OCI-M2 (cell line): ENCODE measurements at regions not wholly inside any gene's neighbourhood (a gene's known extent, or its start where the extent isn't known, plus 50 kb on each side); places are given as distances from the start of the nearest gene placed in this dataset.
"Not testable (repeated sequence)": the region's sequence is repeated elsewhere in the genome, so short reads cannot be mapped to it uniquely, and the experiment has no call there.

Source experiments
- DNase-seq: peaks from one replicate; lab custom pipeline; 2025; ENCODE audit not compliant: unreplicated experiment; lab: John Stamatoyannopoulos, UW

DNA sequence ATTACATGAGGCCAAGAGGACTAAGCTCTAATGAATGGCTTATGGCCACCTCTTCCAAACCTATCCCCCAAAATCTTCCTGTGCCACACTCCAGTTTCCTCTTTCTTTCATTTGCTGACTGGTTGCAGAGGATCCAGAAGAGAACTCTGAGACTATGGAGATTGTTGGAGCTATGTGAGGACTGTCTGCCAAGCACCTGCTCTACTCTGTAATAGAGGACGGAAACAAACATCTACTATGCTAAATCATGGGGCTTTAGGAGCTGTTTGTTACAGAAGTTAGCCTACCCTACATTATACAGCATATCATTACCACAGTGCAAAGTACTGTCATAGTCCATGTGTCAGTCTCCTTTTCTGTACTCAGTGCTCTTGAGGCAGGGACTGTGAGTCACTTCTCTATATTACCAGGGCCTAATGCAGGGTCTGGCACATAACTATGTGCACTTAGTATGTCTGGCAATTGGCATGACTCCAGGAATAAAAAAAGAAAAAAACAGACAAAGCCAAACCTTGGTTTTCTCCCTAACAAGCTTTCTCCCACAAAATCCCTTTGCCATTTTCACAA, 95.1 kb downstream of the RPAP3 start:
- no peak for DNase-seq

- no peak for DNase-seq
Measured at GRCh38 chr12:47609806-47610205, 96.0 kb downstream of the RPAP3 start.

- not testable (repeated sequence) for DNase-seq
Measured at GRCh38 chr12:47608671-47609070, 97.2 kb downstream of the RPAP3 start.

DNA sequence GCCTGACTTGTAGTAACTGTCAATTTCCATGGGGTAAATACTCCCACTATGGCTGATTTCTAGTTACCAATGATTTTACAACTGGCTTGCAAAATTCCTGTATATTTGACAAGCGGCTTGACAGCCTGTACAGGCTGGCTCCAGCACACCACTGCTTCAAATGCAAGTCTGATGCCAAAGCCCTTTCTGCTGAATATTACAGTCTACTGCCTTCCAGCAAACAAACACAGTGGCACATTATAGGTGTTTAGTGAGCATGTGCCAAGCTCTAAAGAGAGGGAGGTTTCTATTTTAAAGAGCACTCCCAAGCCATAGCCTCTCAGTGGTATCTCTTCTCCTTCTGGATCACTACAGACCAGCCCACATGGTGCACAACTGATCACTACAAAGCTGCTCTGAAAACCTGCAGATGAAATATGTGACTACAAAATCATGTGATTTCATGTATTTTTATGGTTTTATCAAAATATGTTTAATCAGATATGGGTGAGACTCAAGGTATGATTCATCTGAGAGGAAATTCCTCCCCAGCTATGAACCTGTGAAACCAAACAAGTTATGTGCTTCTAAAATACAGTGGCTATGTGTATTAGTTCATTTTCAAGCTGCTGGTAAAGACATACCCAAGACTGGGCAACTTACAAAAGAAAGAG, 101.5 kb downstream of the RPAP3 start:
- no peak for DNase-seq

GRCh38 chr12:47602949-47603558, 102.8 kb downstream of the RPAP3 start:
- no peak for DNase-seq

DNA sequence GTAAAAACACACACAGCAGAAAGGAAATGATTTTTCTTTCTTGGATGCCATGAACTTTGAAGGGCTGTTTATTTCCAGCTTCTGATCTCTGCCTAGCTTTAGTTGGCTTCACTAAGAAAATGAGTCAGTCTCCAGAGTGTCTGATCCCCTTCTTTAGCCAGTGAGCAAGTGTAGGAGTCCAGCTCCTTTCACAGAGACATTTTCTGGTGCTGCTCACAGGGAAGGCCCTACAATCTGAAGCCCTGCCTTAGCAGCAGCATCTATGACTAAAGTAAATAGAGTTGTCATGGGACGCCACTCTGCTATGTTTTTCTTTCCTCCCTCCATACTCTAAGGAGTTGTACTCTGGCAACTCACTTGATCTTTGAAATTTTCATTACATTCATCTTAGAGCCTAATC, 103.5 kb downstream of the RPAP3 start:
- no peak for DNase-seq

DNA sequence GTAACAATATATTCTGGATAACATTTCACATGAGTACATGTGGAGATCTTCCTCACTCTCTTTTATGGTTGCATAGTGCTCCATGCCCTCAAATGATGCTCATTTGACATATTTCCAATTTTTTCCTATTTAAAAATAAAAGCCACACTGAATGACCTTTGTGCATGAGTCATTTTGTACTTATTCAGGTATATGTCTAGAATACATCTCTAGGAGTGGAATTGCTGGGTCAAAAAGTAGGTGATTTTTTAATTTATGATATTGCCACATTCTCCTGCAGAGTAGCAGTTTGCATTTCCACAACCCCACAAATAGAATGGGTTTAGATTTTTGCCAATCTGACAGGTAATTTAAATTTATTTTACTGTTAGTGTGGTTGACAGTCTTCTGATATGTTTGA, 104.8 kb downstream of the RPAP3 start:
- DNase-seq, result no peak

GRCh38 chr12:47591795-47592194, 114.0 kb downstream of the RPAP3 start:
- no peak for DNase-seq

DNA sequence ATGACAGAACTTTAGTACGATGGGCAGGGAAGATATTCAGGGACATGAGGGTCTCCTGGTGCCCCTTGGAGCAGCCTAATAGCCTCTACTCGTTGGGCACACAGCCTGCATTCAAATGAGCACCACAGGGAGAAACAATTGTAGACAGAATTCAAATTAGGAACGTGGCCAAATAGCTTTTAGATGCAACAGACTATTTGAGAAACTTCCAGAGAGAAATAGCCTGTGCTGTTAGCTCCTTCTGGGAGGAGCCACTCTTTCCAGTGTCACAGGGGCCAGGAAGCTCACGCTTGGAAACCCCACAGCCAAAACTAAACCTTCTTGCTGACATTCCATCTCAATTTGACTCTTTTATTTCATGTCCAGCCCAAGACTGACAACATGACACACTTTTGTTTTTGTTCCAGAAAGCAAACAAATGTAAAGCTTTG, 114.5 kb downstream of the RPAP3 start:
- no peak for DNase-seq

GRCh38 chr12:47590771-47591360, 115.0 kb downstream of the RPAP3 start:
- no peak for DNase-seq

GRCh38 chr12:47586952-47587669, 118.7 kb downstream of the RPAP3 start:
- DNase-seq, result no peak

- no peak for DNase-seq
Measured at GRCh38 chr12:47585507-47585906, 120.3 kb downstream of the RPAP3 start.

DNA sequence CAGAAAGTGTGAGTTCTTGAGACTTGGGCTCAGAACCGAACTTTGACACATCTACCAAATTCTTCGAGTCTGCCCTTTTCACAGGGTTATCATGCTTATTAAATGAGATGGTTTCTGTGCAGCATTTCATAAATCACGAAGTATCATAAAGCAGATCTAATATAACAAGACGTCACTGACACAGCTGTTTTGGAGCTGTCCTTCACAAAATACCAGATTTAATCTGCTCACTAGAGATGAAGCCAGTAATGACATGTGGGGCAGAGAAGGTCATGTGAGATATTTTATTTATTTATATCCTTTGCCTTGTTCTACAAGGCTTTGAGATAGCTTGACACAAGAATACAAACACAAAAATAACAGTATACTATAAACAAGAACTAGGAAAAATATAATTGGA, 127.0 kb downstream of the RPAP3 start:
- DNase-seq, result no peak

GRCh38 chr12:47577206-47577989, 128.4 kb downstream of the RPAP3 start:
- no peak for DNase-seq

DNA sequence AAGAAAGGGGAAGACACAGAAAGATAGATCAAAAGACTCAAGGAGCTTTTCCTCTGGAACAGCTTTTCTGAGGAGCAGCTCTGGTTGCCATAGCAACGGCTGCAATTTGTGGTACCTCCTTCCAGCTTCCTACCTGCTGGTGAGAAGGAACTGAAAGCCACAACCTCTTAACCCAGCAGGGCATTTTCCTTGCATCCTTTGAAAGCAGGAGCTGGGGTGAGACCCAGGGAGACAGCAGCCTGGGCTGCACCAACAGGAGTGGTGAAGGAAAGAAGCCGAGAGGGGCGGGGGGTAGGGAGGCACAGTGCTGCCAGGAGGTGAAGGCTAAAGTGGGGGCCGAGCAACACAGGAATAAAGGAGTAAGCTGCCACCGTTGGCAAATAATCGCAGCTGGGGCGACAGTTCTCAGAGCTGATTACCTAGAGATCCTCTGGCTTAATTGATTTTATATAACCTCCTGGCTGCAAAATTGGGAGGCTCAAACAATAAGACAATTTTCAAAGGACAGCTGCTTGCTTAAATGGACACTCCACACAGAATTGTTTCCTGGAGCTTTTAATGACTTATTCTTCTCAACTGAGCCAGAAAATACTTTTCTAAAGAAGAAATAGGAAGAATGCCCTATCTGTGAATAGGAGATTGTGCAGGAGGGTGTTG, 129.4 kb downstream of the RPAP3 start:
- DNase-seq, result no peak

DNA sequence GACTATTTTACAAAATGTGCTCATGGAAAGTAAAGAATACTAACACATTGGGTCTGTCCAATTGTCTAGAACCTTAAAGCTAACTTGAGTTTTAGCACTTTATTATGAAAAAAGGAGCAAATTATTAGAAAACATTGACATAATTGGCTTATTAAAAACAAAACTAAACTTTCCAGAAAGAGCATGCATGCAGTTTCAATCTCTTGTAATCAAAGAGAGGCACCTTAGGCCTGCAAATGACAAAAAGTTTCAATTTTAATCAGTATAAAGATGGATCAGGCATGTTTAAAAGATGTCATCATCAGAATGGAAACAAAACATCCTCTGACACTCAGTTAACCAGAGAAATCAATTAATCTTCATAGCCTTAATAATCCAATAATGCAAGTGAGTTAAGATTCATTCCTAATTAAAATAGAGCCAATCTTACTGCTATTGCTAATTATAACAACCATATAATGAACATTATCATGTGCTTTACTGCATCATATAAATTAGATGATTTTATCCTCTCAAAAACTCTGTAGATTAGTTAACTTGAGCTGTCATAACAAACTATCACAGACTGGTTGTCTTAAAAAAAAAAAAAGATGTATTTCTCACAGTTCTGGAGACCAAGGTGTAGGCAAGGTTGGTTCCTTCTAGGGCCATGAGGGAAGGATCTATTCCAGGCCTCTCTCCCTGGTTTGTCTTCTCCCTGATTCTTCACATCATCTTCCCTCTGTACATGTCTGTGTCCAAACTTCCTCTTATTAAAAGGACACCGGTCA, 131.4 kb downstream of the RPAP3 start:
- no peak for DNase-seq

GRCh38 chr12:47573146-47573659, 132.6 kb downstream of the RPAP3 start:
- DNase-seq, result no peak

DNA sequence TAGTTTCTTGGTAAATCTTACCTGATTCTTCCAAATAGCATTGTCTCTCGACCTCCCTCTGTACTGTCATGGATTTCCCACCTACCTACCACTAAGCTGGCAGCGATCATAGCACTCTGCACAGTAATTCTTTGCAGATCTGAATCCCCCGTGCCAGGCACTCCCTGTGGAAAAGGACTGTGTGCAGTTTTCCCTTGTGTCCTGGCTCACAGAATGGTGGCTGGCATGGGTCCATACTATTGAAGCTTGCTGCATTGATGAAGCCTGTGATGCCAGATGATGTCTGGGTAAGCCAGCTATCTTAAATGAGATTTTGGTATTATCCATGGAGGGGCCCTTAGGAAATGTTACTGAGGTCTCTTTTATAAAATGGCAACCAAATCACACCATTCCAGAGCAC, 135.7 kb downstream of the RPAP3 start:
- no peak for DNase-seq

DNA sequence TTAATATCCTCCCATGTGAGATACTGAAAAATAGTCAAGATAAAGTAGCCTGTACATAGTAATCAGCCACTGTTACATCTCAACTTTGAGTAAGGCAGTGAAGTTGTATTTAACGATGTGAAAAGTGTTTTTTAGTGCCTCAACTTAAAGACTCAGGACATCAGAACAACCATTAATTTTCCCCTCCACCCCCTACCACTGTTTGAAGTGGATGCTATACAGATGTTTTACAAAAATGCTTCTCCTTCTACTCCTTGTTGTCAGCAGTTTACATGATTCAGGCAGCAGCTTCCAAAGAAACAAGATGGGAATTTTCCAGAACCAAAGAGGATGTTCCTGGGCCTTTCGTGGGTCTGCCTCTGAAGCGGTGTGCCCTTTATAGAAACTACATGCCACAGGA, 143.6 kb downstream of the RPAP3 start:
- DNase-seq, result no peak
